GM23248 (cell line): ENCODE measurements at regions not wholly inside any gene's neighbourhood (a gene's known extent, or its start where the extent isn't known, plus 50 kb on each side); places are given as distances from the start of the nearest gene placed in this dataset.
A peak's percentile ranks its signal among the peaks of the same experiment; 100 is the strongest.

Experiments used
- DNase-seq: peaks from one replicate; pipeline ENCODE4 v3.0.0-alpha.2; 2015
- H2AFZ ChIP-seq: fragments of 200-600 bp; sonication (generic); 2 replicates; pipeline ENCODE4 v1.6.1; 2016; ENCODE audit warnings: antibody characterized with exemption
- H3F3A ChIP-seq: fragments of 200-600 bp; sonication (generic); 2 replicates; pipeline ENCODE4 v1.6.1; 2016; ENCODE audit warnings: mild to moderate bottlenecking, antibody characterized with exemption, mixed run types; ENCODE audit not compliant: insufficient read depth
- H3K27ac ChIP-seq: fragments of 200-600 bp; sonication (generic); 2 replicates; pipeline ENCODE4 v1.5.1; 2016; ENCODE audit warnings: mild to moderate bottlenecking
- H3K27me3 ChIP-seq: fragments of 200-600 bp; sonication (generic); replicated peaks from 2 replicates; pipeline ENCODE4 v1.6.1; 2016; ENCODE audit warnings: mild to moderate bottlenecking; ENCODE audit not compliant: insufficient read depth
- H3K36me3 ChIP-seq: fragments of 200-600 bp; sonication (generic); 2 replicates; pipeline ENCODE4 v1.6.1; 2016; ENCODE audit warnings: low read depth, mild to moderate bottlenecking
- H3K4me1 ChIP-seq: fragments of 200-600 bp; sonication (generic); 2 replicates; pipeline ENCODE4 v1.6.1; 2016; ENCODE audit warnings: mild to moderate bottlenecking; ENCODE audit not compliant: insufficient read depth
- H3K4me2 ChIP-seq: fragments of 200-600 bp; sonication (generic); one replicate; pipeline ENCODE4 v1.6.1; 2016; ENCODE audit warnings: mild to moderate bottlenecking; ENCODE audit not compliant: unreplicated experiment
- H3K4me3 ChIP-seq: fragments of 200-600 bp; sonication (generic); 2 replicates; pipeline ENCODE4 v1.5.1; 2016; ENCODE audit warnings: mild to moderate bottlenecking
- H3K79me2 ChIP-seq: fragments of 200-600 bp; sonication (generic); 2 replicates; pipeline ENCODE4 v1.6.1; 2016; ENCODE audit warnings: mild to moderate bottlenecking; ENCODE audit not compliant: insufficient read depth
- H3K9ac ChIP-seq: fragments of 200-600 bp; sonication (generic); 2 replicates; pipeline ENCODE4 v1.6.1; 2016; ENCODE audit warnings: mild to moderate bottlenecking
- H3K9me2 ChIP-seq: fragments of 200-600 bp; sonication (generic); 2 replicates; pipeline ENCODE4 v1.6.1; 2016; ENCODE audit warnings: mixed run types, mild to moderate bottlenecking, moderate library complexity; ENCODE audit not compliant: insufficient read depth
- H3K9me3 ChIP-seq: fragments of 200-600 bp; sonication (generic); one replicate; pipeline ENCODE4 v1.6.1; 2017; ENCODE audit warnings: low read depth
- H4K20me1 ChIP-seq: fragments of 200-600 bp; sonication (generic); 2 replicates; pipeline ENCODE4 v1.6.0; 2016; ENCODE audit not compliant: insufficient read depth
- EZH2 ChIP-seq: fragments of 200-600 bp; sonication (generic); IDR thresholded peaks from 2 replicates; pipeline ENCODE4 v1.6.1; 2018; ENCODE audit warnings: antibody characterized with exemption, mild to moderate bottlenecking; ENCODE audit not compliant: insufficient read depth, poor library complexity, severe bottlenecking
- EZH2phosphoT487 ChIP-seq: fragments of 200-600 bp; sonication (generic); IDR thresholded peaks from 2 replicates; pipeline ENCODE4 v1.6.1; 2018; ENCODE audit warnings: antibody characterized with exemption, moderate library complexity, mild to moderate bottlenecking, low read depth; ENCODE audit not compliant: insufficient read depth
- WGBS, 2 experiments: methylation state at CpG; one replicate each; pipeline ENCODE4 v1.1.6; 2015 to 2017; ENCODE audit warnings: low lambda C conversion rate in 2 of 2, low coverage in 1 of 2; ENCODE audit errors: missing lambda C conversion rate in 2 of 2; 5-methylcytosine and 5-hydroxymethylcytosine counted together
- in situ Hi-C: fragments of 300-500 bp; cut with MboI; formaldehyde crosslinking; loops from 2 replicates; pipeline ENCODE4 v1.15.0; 2020

DNA sequence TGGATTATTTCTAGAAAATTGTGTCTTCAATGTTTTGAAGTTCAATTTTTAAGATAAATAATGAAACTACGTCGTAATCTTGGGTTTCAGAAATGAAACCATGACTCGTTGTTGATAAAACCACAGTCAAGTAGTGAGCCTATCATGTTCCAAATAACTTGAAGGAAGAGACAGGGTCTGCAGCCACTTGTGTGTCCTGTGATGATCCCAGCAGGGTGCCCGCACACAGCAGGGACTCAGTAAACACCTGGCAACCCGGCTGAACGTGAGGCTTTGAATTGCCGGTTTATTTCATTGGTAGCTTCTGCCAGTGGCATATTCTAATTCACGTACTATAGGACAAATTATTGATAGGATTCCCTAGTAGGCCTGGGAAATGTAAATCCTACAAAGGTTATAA, 679.6 kb downstream of the IRX1 start:
- Histone ChIP-seq H3K9me2 (no peaks in the 10 kb centered on the region), H3K4me1 (no peaks in the 10 kb centered on the region), H4K20me1 (no peaks in the 10 kb centered on the region), H3K4me2 (no peak overlapping the region), H3K27me3 (no peaks in the 10 kb centered on the region), H3K9me3 (no peaks in the 10 kb centered on the region), H3K27ac (no peak overlapping the region), H3K9ac (no peak overlapping the region), H3K36me3 (no peaks in the 10 kb centered on the region), H3K4me3 (no peak overlapping the region), H2AFZ (no peak overlapping the region), H3K79me2 (no peaks in the 10 kb centered on the region), H3F3A (no peaks in the 10 kb centered on the region)
- no peak for DNase-seq
- TF ChIP-seq EZH2phosphoT487 (no peak), EZH2 (no peak)
- in situ Hi-C loops, result no loop called here
- 60 to 61% methylated on average over 8 of the region's 8 CpGs for WGBS, 2 experiments

GRCh38 chr5:4294878-4295277, 699.2 kb downstream of the IRX1 start:
- TF ChIP-seq EZH2 (no peak), EZH2phosphoT487 (no peak)
- H3K9me3 ChIP-seq, result no peaks in the 10 kb centered on the region
- no peak for DNase-seq
- no peaks in the 10 kb centered on the region for H3K27me3 ChIP-seq
- in situ Hi-C loops, result no loop called here
- no peaks in the 10 kb centered on the region for H3F3A ChIP-seq
- H3K79me2 ChIP-seq, result no peaks in the 10 kb centered on the region
- 58 to 62% methylated on average over 9 of the region's 9 CpGs for WGBS, 2 experiments
- no peak overlapping the region for H2AFZ ChIP-seq
- H3K9me2 ChIP-seq, result no peaks in the 10 kb centered on the region
- H3K4me2 ChIP-seq, result no peak overlapping the region
- H3K27ac ChIP-seq, result no peak overlapping the region
- no peaks in the 10 kb centered on the region for H3K36me3 ChIP-seq
- H3K9ac ChIP-seq, result no peak overlapping the region
- H4K20me1 ChIP-seq, result no peaks in the 10 kb centered on the region
- H3K4me1 ChIP-seq, result no peaks in the 10 kb centered on the region
- no peak overlapping the region for H3K4me3 ChIP-seq

DNA sequence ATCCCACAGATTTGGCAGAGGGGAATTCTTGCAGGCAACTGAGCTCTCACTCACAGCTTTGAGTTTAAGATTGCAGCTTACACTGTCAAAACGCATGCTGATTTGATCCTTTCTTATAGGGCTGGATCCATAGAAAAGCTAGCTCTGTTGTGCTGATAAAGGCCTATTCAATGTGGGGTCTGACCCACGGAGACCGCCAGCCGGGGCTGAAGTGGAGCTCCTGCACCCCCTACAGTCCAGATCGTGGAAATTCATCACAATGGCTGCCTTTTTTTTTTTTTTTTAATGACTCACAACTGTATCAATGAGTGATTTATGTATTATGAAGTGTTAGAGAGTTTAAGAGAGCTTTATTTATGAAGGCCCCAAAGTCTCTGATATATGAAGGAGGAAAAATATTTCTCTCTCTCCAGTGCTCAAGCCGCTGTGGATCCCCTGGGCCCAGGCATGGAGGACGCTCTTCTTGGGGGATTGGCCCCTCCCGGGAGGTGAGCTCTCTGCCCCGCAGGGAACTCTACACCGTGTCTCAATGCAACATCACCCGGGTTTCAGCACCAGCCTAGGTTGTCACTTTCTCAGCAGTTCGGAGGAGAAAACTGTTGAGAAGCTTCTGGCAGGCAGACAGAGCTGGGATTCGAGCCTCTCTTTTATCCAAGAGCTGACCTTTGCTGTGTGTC, 700.2 kb downstream of the IRX1 start:
- no peaks in the 10 kb centered on the region for H3K9me3 ChIP-seq
- no peaks in the 10 kb centered on the region for H3K9me2 ChIP-seq
- in situ Hi-C loops, result no loop called here
- H3K27ac ChIP-seq, result no peak overlapping the region
- H3K4me1 ChIP-seq, result no peaks in the 10 kb centered on the region
- no peaks in the 10 kb centered on the region for H3K27me3 ChIP-seq
- H2AFZ ChIP-seq, result no peak overlapping the region
- H3K4me2 ChIP-seq, result no peak overlapping the region
- H3K9ac ChIP-seq, result no peak overlapping the region
- H3F3A ChIP-seq, result no peaks in the 10 kb centered on the region
- TF ChIP-seq EZH2 (no peak), EZH2phosphoT487 (no peak)
- no peak overlapping the region for H3K4me3 ChIP-seq
- DNase-seq, result peak; percentile 6
- no peaks in the 10 kb centered on the region for H3K36me3 ChIP-seq
- WGBS, 2 experiments, result 16 to 26% methylated on average over 13 of the region's 13 CpGs
- no peaks in the 10 kb centered on the region for H3K79me2 ChIP-seq
- no peaks in the 10 kb centered on the region for H4K20me1 ChIP-seq

DNA sequence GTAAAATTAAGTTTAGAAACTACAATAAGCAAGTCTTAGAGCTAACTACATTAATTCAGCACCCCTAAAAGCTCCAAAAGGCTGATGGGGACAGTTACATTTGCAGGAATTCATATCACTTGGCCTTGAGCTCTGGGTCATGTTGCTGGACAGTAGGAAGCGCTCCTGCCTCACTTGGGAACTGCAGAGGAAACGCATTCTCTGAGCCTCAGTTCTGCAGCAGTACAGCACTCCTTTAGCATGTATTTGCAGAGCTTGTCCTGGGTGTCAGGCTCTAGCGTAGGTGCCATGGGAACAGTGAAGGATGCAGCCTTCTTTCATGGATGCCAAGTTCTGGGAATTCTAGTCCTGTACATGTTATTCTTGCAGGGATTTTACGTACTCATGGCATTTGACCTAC, 710.4 kb downstream of the IRX1 start:
- no peaks in the 10 kb centered on the region for H3K9me3 ChIP-seq
- H3K27me3 ChIP-seq, result no peaks in the 10 kb centered on the region
- no peak for DNase-seq
- in situ Hi-C loops, result no loop called here
- no peaks in the 10 kb centered on the region for H3F3A ChIP-seq
- H3K79me2 ChIP-seq, result no peaks in the 10 kb centered on the region
- no peak overlapping the region for H3K4me2 ChIP-seq
- H3K4me1 ChIP-seq, result no peaks in the 10 kb centered on the region
- H2AFZ ChIP-seq, result no peak overlapping the region
- H3K9ac ChIP-seq, result no peak overlapping the region
- no peak for TF ChIP-seq EZH2
- no peak for TF ChIP-seq EZH2phosphoT487
- whole genome bisulfite sequencing, 2 experiments, result 48 to 49% methylated on average over 4 of the region's 4 CpGs
- no peak overlapping the region for H3K27ac ChIP-seq
- no peaks in the 10 kb centered on the region for H4K20me1 ChIP-seq
- H3K36me3 ChIP-seq, result no peaks in the 10 kb centered on the region
- no peaks in the 10 kb centered on the region for H3K9me2 ChIP-seq
- no peak overlapping the region for H3K4me3 ChIP-seq

DNA sequence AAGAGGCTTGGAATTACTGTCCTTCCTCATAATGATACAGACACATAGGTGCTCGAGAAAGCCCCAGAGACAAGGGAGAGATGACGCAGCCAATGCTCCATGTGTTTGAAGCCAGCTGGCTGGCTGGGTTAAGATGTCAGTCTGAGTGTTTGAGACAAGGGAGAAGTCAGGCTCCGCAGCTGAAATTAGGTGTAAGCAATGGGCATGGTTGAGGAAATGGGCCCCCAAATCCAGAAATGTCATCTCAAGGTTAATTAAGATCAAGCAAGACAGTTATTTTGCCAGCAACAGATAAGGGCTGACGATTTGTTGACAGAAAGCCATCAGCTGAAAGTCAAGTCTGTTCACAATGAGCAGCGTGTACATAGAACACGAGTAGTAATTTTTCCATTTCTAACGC, 713.4 kb downstream of the IRX1 start:
- Histone ChIP-seq H3K4me2 (no peak overlapping the region), H3K4me1 (no peaks in the 10 kb centered on the region), H3K79me2 (no peaks in the 10 kb centered on the region), H3K9me3 (no peaks in the 10 kb centered on the region), H3K9ac (no peak overlapping the region), H2AFZ (no peak overlapping the region), H3K27ac (no peak overlapping the region), H3K36me3 (no peaks in the 10 kb centered on the region), H3K9me2 (no peaks in the 10 kb centered on the region), H3K4me3 (no peak overlapping the region), H3K27me3 (no peaks in the 10 kb centered on the region), H3F3A (no peaks in the 10 kb centered on the region), H4K20me1 (no peaks in the 10 kb centered on the region)
- in situ Hi-C loops, result no loop called here
- DNase-seq, result no peak
- no peak for TF ChIP-seq EZH2phosphoT487
- WGBS, 2 experiments, result 32% methylated on average over 7 of the region's 7 CpGs
